Coronary artery (tissue), 2 donors: ENCODE measurements at regions not wholly inside any gene's neighbourhood (a gene's known extent, or its start where the extent isn't known, plus 50 kb on each side); places are given as distances from the start of the nearest gene placed in this dataset.

ENCODE experiments used
- DNase-seq: peaks from one replicate; pipeline ENCODE4 v3.0.0-alpha.2; 2017; ENCODE audit warnings: low spot score
- H3K27ac ChIP-seq, 2 donors: fragments of 200-600 bp; sonication (generic); one replicate each; pipeline ENCODE4 v1.5.1; 2016 to 2019
- H3K4me3 ChIP-seq: fragments of 200-600 bp; sonication (generic); 2 replicates; pipeline ENCODE4 v1.5.1; 2016; ENCODE audit warnings: mild to moderate bottlenecking, moderate library complexity
- CTCF ChIP-seq: fragments of 200-600 bp; sonication (generic); IDR thresholded peaks from one replicate; pipeline ENCODE4 v1.5.1; 2019; ENCODE audit warnings: antibody characterized with exemption

DNA sequence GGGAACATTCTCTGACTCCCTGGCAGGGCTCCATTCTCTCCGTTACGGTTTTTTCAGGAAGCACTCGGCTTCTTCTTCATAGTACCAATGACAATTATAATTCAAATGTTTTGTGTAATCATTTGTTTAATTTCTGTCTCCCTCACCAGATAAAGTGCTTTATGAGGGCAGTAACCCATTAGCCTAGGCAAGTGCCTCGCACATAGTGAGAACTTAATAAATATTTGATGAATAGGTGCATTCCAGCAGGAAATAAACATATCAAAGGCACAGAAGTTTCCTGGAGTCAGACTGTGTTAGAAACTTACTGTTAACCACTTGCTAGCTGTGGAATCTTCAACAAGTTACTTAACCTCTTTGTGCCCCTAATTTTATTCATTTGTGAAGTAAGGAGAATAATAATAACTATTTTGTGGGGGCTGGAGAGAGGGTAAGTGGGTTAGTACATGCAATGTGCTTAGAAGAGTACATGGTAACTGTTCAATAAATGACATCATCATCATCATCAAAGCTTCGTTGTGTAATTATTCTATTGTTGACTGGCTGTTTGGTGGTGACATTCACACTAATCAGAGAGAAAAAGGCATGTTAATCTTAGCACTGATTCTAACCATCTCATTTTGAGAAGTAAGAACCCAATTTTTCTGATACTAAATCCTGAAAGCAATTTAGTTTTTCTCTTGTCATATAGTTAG lies 352.3 kb downstream of the INSIG2 start:
- H3K4me3 ChIP-seq = no peak overlapping the region
- TF ChIP-seq CTCF = no peak
- DNase-seq = no peak
- no peak overlapping the region for H3K27ac ChIP-seq

DNA sequence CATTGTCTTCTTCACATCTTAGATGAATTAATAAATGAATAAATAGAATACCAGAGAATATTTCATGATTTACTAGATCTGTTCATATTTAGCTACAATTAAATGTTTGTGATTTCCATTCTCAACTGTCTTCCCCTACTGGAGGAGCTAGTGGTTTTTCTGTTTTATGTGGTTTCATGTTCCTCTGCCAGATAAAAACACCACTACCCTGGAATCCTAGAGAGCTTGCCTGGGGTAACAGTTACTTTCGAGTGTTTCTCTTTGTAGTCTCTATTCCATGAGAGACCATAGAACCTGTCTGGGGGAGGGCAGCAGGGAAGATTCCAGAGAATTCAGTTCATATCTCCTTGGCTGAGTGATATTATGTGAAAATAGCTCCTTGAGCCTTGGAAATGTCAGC lies 349.2 kb downstream of the INSIG2 start:
- DNase-seq = no peak
- Histone ChIP-seq H3K4me3 (no peak overlapping the region), H3K27ac (no peak overlapping the region)
- TF ChIP-seq CTCF = no peak

DNA sequence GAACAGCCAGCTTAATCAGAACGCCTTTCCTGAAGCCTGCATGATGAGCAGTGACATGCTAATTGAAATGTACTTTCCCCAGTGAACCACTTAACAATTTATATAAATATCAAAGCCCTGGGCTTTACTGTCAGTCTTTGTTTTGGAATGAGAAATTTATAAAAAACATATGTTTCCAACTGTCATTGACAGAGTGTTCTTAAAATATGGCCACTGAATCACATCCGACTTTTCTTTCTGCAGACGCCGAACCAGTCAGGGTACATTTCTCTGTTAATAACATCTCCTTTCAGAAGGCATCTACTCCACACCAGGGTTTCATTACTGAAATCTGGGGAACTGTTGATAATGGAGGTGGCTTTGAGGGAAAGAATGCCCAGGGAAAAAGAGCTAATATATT lies 343.7 kb downstream of the INSIG2 start:
- DNase-seq = no peak
- no peak for TF ChIP-seq CTCF

DNA sequence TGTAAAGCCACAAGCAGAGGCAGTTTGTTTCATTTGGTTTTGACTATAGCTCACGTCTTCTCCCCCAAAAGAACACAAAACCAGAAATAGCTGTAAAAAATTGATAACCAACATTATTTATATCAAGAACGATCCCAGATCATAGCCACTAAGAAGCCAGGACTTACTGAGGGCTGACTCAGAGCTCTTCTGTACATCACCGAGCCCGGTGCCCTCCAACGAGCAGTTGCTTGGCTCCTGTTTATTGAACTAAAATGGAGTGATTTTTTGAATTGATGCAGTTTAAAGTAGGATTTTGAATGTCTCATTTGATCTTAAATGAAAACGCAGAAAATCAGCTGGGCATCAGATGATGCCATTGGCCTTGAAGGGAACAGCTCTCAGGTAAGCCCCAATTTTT lies 343.3 kb downstream of the INSIG2 start:
- no peak overlapping the region for H3K27ac ChIP-seq
- H3K4me3 ChIP-seq = no peak overlapping the region
- no peak for DNase-seq
- no peak for TF ChIP-seq CTCF

More for the DNA sequence above, 343.7 kb downstream of the INSIG2 start:
- H3K4me3 ChIP-seq = no peak overlapping the region
- no peak overlapping the region for H3K27ac ChIP-seq

DNA sequence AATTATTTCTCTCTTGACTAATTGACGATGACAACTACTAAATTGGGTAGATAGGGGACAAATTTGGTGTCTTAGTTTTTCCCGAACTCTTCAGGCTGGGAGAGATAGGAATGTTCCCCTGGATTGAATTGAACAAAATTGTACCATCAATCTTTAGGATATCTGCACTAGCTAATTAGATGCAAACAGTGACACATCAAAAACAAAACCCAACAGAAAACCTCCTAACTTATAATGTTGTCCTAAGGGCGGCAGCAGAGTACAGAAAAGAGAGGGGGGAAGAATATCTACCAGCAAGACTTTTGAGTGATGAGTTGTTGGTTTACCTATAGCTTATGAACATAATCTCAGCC lies 342.9 kb downstream of the INSIG2 start:
- no peak for TF ChIP-seq CTCF
- Histone ChIP-seq H3K4me3 (no peak overlapping the region), H3K27ac (no peak overlapping the region)
- DNase-seq = no peak

DNA sequence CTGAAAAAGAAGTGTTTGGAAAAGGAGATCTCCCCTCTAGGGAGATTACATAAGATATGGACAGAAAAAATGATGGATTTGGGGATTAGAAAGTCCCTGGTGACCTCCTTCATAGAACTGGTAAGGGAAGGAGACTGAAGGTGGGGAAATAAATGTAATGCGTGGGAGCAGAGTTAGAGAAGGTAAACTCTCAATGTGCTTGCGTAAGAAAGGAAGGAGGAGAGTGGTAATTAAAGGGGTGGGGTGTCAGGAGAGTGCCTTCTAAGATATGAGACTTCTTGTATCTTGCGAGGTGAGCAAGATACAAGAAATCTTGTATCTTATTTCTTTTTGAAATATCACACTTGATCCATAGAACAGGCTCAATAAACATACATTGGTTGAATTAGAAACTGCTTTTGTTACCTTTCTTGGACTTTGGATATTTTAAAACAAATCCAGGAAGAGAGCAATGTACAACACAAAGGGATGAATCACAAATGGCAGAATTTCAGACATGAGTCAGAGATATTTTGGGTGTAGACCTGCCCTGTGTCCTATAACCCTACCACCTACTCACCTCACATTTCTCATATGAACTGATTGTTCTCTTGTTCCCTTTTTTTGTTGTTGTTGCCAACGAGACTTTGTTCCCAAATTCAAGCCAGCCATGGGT lies 342.4 kb downstream of the INSIG2 start:
- DNase-seq = no peak
- Histone ChIP-seq H3K27ac (no peak overlapping the region), H3K4me3 (no peak overlapping the region)
- no peak for TF ChIP-seq CTCF

DNA sequence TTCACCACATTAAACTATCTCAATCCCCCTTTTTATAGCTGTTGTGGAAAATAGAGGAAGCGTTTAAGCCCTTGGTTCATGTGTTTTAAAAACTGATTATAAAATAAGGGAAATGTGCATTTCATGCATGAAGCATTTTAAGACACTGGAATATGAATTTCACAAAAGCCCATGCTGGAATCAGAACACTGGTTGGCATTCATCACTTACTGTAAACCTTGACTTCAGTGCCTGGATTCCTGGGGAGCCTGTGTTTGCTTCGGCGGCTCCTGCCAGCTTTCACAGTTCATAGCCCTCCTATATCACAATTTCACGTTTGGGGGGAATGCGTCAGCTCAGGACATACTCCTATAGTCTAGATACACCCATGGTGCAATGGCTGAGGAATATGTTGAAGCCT lies 336.9 kb downstream of the INSIG2 start:
- Histone ChIP-seq H3K4me3 (no peak overlapping the region), H3K27ac (no peak overlapping the region)
- no peak for TF ChIP-seq CTCF
- DNase-seq = no peak
